Brain microvascular endothelial cell (primary cell): ENCODE measurements at regions not wholly inside any gene's neighbourhood (a gene's known extent, or its start where the extent isn't known, plus 50 kb on each side); places are given as distances from the start of the nearest gene placed in this dataset.

Source experiments
- DNase-seq: peaks from one replicate; pipeline ENCODE4 v3.0.0-alpha.2; 2020
- H3K27ac ChIP-seq: fragments of 250-450 bp; sonication (Bioruptor Pico); 2 replicates; pipeline ENCODE4 v1.5.1; 2020; ENCODE audit warnings: mild to moderate bottlenecking, moderate library complexity
- H3K27me3 ChIP-seq: fragments of 250-450 bp; sonication (Bioruptor Pico); replicated peaks from 2 replicates; pipeline ENCODE4 v1.5.1; 2020; ENCODE audit warnings: mild to moderate bottlenecking
- H3K36me3 ChIP-seq: fragments of 250-450 bp; sonication (Bioruptor Pico); replicated peaks from 2 replicates; pipeline ENCODE4 v1.5.1; 2020; ENCODE audit warnings: mild to moderate bottlenecking
- H3K4me3 ChIP-seq: 2 replicates; pipeline ENCODE4 v1.5.1; 2011; ENCODE audit warnings: low read depth, mild to moderate bottlenecking, control low read depth, low read length, moderate library complexity
- in situ Hi-C: cut with HindIII; loops from 2 replicates; pipeline ENCODE4 v1.10.0; 2017; ENCODE audit warnings: low sequenced_read_pairs, low pct_ligation_motif_present
- TF ChIP-seq, protein P1 (sequence below): IDR thresholded peaks from 2 replicates; pipeline ENCODE4 v1.5.1; 2011; ENCODE audit warnings: low read depth, mild to moderate bottlenecking, moderate library complexity, low read length, control low read depth, inconsistent platforms; ENCODE audit errors: missing control alignments

DNA sequence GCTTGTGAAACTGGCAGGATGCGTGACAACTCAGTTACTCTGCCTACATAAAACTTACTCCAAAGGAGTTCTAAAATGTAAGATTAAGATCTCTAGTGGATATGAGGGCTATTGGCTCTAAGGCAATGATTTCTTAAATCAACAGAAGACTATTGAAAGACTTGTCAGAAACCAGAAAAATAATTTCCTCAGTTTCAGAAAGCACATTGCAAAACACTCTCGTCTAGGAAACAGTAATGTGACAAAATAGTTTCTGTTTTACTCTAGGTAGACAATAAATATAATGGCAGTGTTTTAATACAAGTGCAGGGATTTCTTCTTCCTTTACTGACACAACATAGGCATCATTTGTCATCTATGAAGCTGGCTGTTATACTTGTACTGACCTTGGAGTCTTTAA is 230.1 kb downstream of the KCTD12 start:
- in situ Hi-C loops = no loop called here
- DNase-seq = no peak
- TF ChIP-seq, protein P1, sequence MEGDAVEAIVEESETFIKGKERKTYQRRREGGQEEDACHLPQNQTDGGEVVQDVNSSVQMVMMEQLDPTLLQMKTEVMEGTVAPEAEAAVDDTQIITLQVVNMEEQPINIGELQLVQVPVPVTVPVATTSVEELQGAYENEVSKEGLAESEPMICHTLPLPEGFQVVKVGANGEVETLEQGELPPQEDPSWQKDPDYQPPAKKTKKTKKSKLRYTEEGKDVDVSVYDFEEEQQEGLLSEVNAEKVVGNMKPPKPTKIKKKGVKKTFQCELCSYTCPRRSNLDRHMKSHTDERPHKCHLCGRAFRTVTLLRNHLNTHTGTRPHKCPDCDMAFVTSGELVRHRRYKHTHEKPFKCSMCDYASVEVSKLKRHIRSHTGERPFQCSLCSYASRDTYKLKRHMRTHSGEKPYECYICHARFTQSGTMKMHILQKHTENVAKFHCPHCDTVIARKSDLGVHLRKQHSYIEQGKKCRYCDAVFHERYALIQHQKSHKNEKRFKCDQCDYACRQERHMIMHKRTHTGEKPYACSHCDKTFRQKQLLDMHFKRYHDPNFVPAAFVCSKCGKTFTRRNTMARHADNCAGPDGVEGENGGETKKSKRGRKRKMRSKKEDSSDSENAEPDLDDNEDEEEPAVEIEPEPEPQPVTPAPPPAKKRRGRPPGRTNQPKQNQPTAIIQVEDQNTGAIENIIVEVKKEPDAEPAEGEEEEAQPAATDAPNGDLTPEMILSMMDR = no peak
- Histone ChIP-seq H3K36me3 (no peaks in the 10 kb centered on the region), H3K27ac (no peak overlapping the region), H3K4me3 (no peak overlapping the region), H3K27me3 (no peaks in the 10 kb centered on the region)

DNA sequence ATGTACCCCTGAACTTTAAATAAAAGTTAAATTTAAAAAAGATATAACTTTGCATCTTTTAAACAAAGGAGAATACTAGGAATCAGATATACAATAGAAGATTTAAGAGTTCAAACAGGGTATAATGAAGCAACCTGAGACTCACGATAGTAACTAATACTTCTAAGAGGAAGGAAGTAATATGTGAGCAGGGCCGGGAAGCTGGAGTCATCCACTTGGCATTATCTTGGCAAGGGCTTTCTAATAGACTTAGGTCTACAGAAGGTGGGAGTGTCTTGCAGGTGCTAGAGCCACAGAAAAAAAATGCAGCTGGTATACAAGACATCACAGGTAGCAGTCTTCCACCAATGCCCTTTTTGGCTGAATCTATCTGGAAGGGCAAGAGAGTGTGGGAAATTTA is 231.9 kb downstream of the KCTD12 start:
- Histone ChIP-seq H3K27ac (no peak overlapping the region), H3K4me3 (no peak overlapping the region), H3K36me3 (no peaks in the 10 kb centered on the region), H3K27me3 (no peaks in the 10 kb centered on the region)
- no peak for DNase-seq
- TF ChIP-seq, protein P1 = no peak
- in situ Hi-C loops = no loop called here

DNA sequence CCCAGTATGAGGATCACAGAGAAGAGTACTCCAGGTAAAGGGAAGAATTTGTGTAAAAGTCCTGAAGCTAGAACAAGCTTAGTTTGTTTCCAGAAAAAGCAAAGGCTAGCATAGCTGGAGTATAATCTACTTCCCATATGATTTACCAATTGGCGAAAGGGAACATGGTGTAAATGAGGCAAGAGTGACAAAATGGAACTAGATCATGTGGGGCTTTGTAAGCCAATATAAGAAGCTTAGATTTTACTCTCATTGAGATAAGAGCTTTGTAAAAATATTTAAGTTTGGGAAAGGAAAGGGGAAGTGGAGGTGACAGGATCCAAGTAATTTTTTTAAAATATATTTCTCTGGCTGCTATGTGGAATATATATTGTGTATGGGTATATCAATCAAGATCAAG is 234.9 kb downstream of the KCTD12 start:
- H3K27me3 ChIP-seq = no peaks in the 10 kb centered on the region
- DNase-seq = no peak
- H3K27ac ChIP-seq = no peak overlapping the region
- TF ChIP-seq, protein P1 = no peak
- H3K36me3 ChIP-seq = no peaks in the 10 kb centered on the region
- no peak overlapping the region for H3K4me3 ChIP-seq
- in situ Hi-C loops = no loop called here

DNA sequence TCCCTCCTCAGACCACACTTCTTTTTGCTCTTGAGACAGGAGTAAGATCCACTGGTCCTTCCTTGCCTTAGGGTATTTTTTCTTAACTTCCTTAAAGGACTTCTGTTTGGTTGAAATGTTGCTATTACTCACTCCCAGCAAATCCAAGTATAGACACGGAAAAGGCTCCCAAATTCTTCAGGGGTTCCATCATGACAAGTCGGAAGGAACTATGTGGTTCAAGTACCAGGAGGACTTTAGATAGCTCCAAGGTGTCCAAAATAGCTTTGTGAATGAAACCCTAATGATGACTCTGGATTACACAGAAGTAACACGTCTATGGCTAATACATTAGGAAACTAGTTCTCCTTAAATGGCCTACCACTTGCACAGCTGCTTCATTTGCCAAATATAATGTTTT is 238.7 kb downstream of the KCTD12 start:
- no peaks in the 10 kb centered on the region for H3K27me3 ChIP-seq
- no peak overlapping the region for H3K4me3 ChIP-seq
- TF ChIP-seq, protein P1 = no peak
- DNase-seq = no peak
- H3K36me3 ChIP-seq = no peaks in the 10 kb centered on the region
- in situ Hi-C loops = no loop called here
- no peak overlapping the region for H3K27ac ChIP-seq

DNA sequence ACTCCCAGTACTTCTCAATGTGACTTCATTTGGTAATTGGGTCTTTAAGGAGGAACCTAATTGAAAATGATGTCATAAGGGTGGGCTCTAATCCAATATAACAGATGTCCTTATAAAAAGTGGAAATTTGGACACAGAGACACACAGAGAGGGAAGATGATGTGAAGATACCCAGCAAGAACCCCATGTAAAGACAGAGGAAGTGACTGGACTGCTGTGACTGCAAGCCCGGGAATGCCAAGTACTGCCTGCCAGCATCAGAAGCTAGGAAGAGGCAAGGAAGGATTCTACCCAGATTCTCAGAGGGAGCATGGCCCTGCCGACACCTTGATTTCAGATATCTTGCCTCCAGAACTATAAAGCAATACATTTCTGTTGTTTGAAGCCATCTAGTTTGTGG is 239.3 kb downstream of the KCTD12 start:
- H3K36me3 ChIP-seq = no peaks in the 10 kb centered on the region
- no peaks in the 10 kb centered on the region for H3K27me3 ChIP-seq
- no peak overlapping the region for H3K27ac ChIP-seq
- H3K4me3 ChIP-seq = no peak overlapping the region
- DNase-seq = no peak
- TF ChIP-seq, protein P1 = no peak
- in situ Hi-C loops = no loop called here

DNA sequence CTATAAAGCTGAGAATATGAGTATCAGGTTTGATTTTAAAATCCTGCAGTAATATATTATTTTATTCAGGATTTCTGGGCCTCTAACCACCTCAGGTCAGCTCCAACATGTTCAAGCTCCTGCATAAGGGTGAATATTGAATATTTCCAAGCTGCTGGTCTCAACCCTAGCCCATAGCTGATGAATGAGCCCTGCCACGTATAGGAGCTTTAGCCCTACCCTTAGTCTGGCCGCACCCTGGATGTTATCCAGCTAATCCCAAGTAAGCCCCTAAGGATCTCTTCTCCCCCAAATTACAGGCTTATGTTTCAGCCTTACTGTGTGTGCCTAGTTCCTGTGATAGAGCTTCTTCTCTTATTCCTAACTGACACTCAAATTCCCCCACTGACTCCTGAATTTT is 240.6 kb downstream of the KCTD12 start:
- in situ Hi-C loops = no loop called here
- no peak for DNase-seq
- TF ChIP-seq, protein P1 = no peak
- H3K27me3 ChIP-seq = no peaks in the 10 kb centered on the region
- no peak overlapping the region for H3K4me3 ChIP-seq
- H3K36me3 ChIP-seq = no peaks in the 10 kb centered on the region
- no peak overlapping the region for H3K27ac ChIP-seq
